HUES64 (cell line): ENCODE measurements at regions not wholly inside any gene's neighbourhood (a gene's known extent, or its start where the extent isn't known, plus 50 kb on each side); places are given as distances from the start of the nearest gene placed in this dataset.
A peak's percentile ranks its signal among the peaks of the same experiment; 100 is the strongest.

Experiments used
- H3K27ac ChIP-seq: 2 replicates; pipeline ENCODE4 v1.7.0; 2013; ENCODE audit warnings: low read depth, low read length, inconsistent platforms
- H3K27me3 ChIP-seq: 2 replicates; pipeline ENCODE4 v1.6.1; 2013; ENCODE audit warnings: mild to moderate bottlenecking, low read length; ENCODE audit not compliant: insufficient read depth
- H3K36me3 ChIP-seq: 2 replicates; pipeline ENCODE4 v1.6.1; 2013; ENCODE audit warnings: mild to moderate bottlenecking, low read length; ENCODE audit not compliant: insufficient read depth
- H3K4me1 ChIP-seq: 2 replicates; pipeline ENCODE4 v1.6.1; 2013; ENCODE audit warnings: mild to moderate bottlenecking, low read length, moderate library complexity; ENCODE audit not compliant: insufficient read depth
- H3K4me3 ChIP-seq: 2 replicates; pipeline ENCODE4 v1.5.1; 2013; ENCODE audit warnings: mild to moderate bottlenecking, low read length, moderate library complexity
- H3K9ac ChIP-seq: 2 replicates; pipeline ENCODE4 v1.6.1; 2013; ENCODE audit warnings: mild to moderate bottlenecking, low read depth, low read length
- H3K9me3 ChIP-seq: 2 replicates; pipeline ENCODE4 v1.6.1; 2013; ENCODE audit warnings: low read depth, low read length; ENCODE audit not compliant: insufficient read depth
- WGBS: fragments of 150-250, 120-280 bp; methylation state at CpG from one replicate; pipeline ENCODE4 v1.1.7; 2013; ENCODE audit warnings: missing lambda C conversion rate; 5-methylcytosine and 5-hydroxymethylcytosine counted together

- Histone ChIP-seq H3K9me3 (no peaks in the 10 kb centered on the region), H3K27ac (no peak overlapping the region), H3K36me3 (no peaks in the 10 kb centered on the region), H3K4me1 (peaks cover 40% of the 10 kb centered on the region), H3K27me3 (peaks cover 6% of the 10 kb centered on the region; the same call in 1 of the 2 replicates), H3K9ac (no peak overlapping the region), H3K4me3 (no peak overlapping the region)
- WGBS, result 67% methylated on average over 7 of the region's 7 CpGs
Observed at GRCh38 chr2:38446418-38446817, 69.3 kb upstream of the ATL2 start.

- Histone ChIP-seq H3K4me1 (peaks cover 36% of the 10 kb centered on the region), H3K9ac (no peak overlapping the region), H3K27ac (peak overlapping the region; percentile 13; the same call in 1 of the 2 replicates), H3K27me3 (peaks cover 6% of the 10 kb centered on the region; the same call in 1 of the 2 replicates), H3K9me3 (no peaks in the 10 kb centered on the region), H3K36me3 (no peaks in the 10 kb centered on the region), H3K4me3 (no peak overlapping the region)
- WGBS, result 6% methylated on average over 1 of the region's 2 CpGs
Observed at GRCh38 chr2:38444247-38444646, 67.2 kb upstream of the ATL2 start.

GRCh38 chr2:38442643-38443541 lies 65.8 kb upstream of the ATL2 start:
- WGBS, result 27% methylated on average over 8 of the region's 8 CpGs
- no peak overlapping the region for H3K4me3 ChIP-seq

GRCh38 chr2:38441346-38441745 lies 64.3 kb upstream of the ATL2 start:
- 91% methylated on average over 5 of the region's 7 CpGs for WGBS
- H3K27me3 ChIP-seq, result no peaks in the 10 kb centered on the region
- no peak overlapping the region for H3K27ac ChIP-seq
- H3K9ac ChIP-seq, result no peak overlapping the region
- no peaks in the 10 kb centered on the region for H3K9me3 ChIP-seq
- no peak overlapping the region for H3K4me3 ChIP-seq
- peaks cover 33% of the 10 kb centered on the region for H3K4me1 ChIP-seq
- no peaks in the 10 kb centered on the region for H3K36me3 ChIP-seq

More at GRCh38 chr2:38442643-38443541, 65.8 kb upstream of the ATL2 start:
- H3K27ac ChIP-seq, result peak overlapping the region; percentile 38
- H3K9ac ChIP-seq, result 0 out of 2 replicates have a peak overlapping the region, but pooled peaks have one; percentile 23
- H3K4me1 ChIP-seq, result peaks cover 41% of the 10 kb centered on the region
- no peaks in the 10 kb centered on the region for H3K27me3 ChIP-seq
- no peaks in the 10 kb centered on the region for H3K9me3 ChIP-seq
- H3K36me3 ChIP-seq, result no peaks in the 10 kb centered on the region

- H3K4me1 ChIP-seq, result peaks cover 33% of the 10 kb centered on the region
- H3K27ac ChIP-seq, result no peak overlapping the region
- no peak overlapping the region for H3K9ac ChIP-seq
- H3K36me3 ChIP-seq, result no peaks in the 10 kb centered on the region
- H3K4me3 ChIP-seq, result no peak overlapping the region
- 84% methylated on average over 5 of the region's 5 CpGs for WGBS
- no peaks in the 10 kb centered on the region for H3K27me3 ChIP-seq
- H3K9me3 ChIP-seq, result no peaks in the 10 kb centered on the region
Observed at GRCh38 chr2:38440655-38441054, 63.6 kb upstream of the ATL2 start.

GRCh38 chr2:38439863-38440262 lies 62.8 kb upstream of the ATL2 start:
- Histone ChIP-seq H3K27ac (no peak overlapping the region), H3K9ac (no peak overlapping the region), H3K9me3 (no peaks in the 10 kb centered on the region), H3K36me3 (no peaks in the 10 kb centered on the region), H3K27me3 (no peaks in the 10 kb centered on the region), H3K4me1 (peaks cover 33% of the 10 kb centered on the region), H3K4me3 (no peak overlapping the region)
- WGBS, result 98% methylated on average over 2 of the region's 3 CpGs

GRCh38 chr2:38438883-38439612 lies 62.0 kb upstream of the ATL2 start:
- Histone ChIP-seq H3K36me3 (no peaks in the 10 kb centered on the region), H3K27ac (no peak overlapping the region), H3K9me3 (no peaks in the 10 kb centered on the region), H3K4me3 (no peak overlapping the region), H3K4me1 (peaks cover 25% of the 10 kb centered on the region), H3K9ac (no peak overlapping the region), H3K27me3 (no peaks in the 10 kb centered on the region)
- WGBS, result 54% methylated on average over 2 of the region's 2 CpGs

GRCh38 chr2:38438133-38438882 lies 61.2 kb upstream of the ATL2 start:
- Histone ChIP-seq H3K27me3 (no peaks in the 10 kb centered on the region), H3K27ac (no peak overlapping the region), H3K36me3 (no peaks in the 10 kb centered on the region), H3K9ac (no peak overlapping the region), H3K4me1 (peaks cover 18% of the 10 kb centered on the region), H3K9me3 (no peaks in the 10 kb centered on the region), H3K4me3 (no peak overlapping the region)
- WGBS, result 92% methylated on average over 2 of the region's 2 CpGs

- no peak overlapping the region for H3K4me3 ChIP-seq
- H3K27ac ChIP-seq, result no peak overlapping the region
- H3K9me3 ChIP-seq, result no peaks in the 10 kb centered on the region
- 96% methylated on average over 2 of the region's 2 CpGs for WGBS
- H3K27me3 ChIP-seq, result no peaks in the 10 kb centered on the region
- H3K9ac ChIP-seq, result no peak overlapping the region
- no peaks in the 10 kb centered on the region for H3K36me3 ChIP-seq
- peaks cover 17% of the 10 kb centered on the region for H3K4me1 ChIP-seq
Observed at GRCh38 chr2:38436227-38436664, 59.2 kb upstream of the ATL2 start.

- Histone ChIP-seq H3K36me3 (no peaks in the 10 kb centered on the region), H3K4me1 (peaks cover 21% of the 10 kb centered on the region), H3K27me3 (no peaks in the 10 kb centered on the region), H3K9me3 (no peaks in the 10 kb centered on the region), H3K4me3 (no peak overlapping the region), H3K27ac (no peak overlapping the region), H3K9ac (no peak overlapping the region)
- WGBS, result 96% methylated on average over 2 of the region's 2 CpGs
Observed at GRCh38 chr2:38435775-38436174, 58.7 kb upstream of the ATL2 start.

GRCh38 chr2:38434595-38434994 lies 57.5 kb upstream of the ATL2 start:
- no peaks in the 10 kb centered on the region for H3K27me3 ChIP-seq
- H3K9ac ChIP-seq, result no peak overlapping the region
- peaks cover 26% of the 10 kb centered on the region for H3K4me1 ChIP-seq
- H3K36me3 ChIP-seq, result no peaks in the 10 kb centered on the region
- H3K4me3 ChIP-seq, result no peak overlapping the region
- no peaks in the 10 kb centered on the region for H3K9me3 ChIP-seq
- H3K27ac ChIP-seq, result no peak overlapping the region
